Activated CD8-positive, alpha-beta T cell treated with anti-CD3 and anti-CD28 coated beads, Interleukin-2, amount 10 ng/mL, durations not matched to agents 7 days and 5 days (primary cell): ENCODE measurements at regions not wholly inside any gene's neighbourhood (a gene's known extent, or its start where the extent isn't known, plus 50 kb on each side); places are given as distances from the start of the nearest gene placed in this dataset.

Source experiments
- ATAC-seq: fragments of 150-1000 bp; cut with Tn5 transposase; one replicate; pipeline ENCODE4 v1.10.0; 2021; ENCODE audit warnings: moderate library complexity
- CTCF ChIA-PET: fragments of 350-600 bp; sonication (Branson Sonifier 250); formaldehyde crosslinking; loops from one replicate; lab custom pipeline; 2021; ENCODE audit warnings: antibody characterized with exemption; lab: Charles Lee
- POLR2A ChIA-PET: fragments of 350-600 bp; sonication (Branson Sonifier 250); formaldehyde crosslinking; loops from one replicate; lab custom pipeline; 2021; ENCODE audit warnings: antibody characterized with exemption; lab: Charles Lee
- DNase-seq: peaks from one replicate; pipeline ENCODE4 v3.0.0-alpha.2; 2020
- H3K27ac Mint-ChIP-seq: one replicate; pipeline ENCODE4 v1.8.0; 2021; ENCODE audit warnings: mild to moderate bottlenecking, mixed read lengths
- H3K27me3 Mint-ChIP-seq: one replicate; pipeline ENCODE4 v1.8.0; 2021; ENCODE audit warnings: low read depth, mixed read lengths
- H3K36me3 Mint-ChIP-seq: one replicate; pipeline ENCODE4 v1.8.0; 2021; ENCODE audit warnings: low read depth, mixed read lengths
- H3K4me1 Mint-ChIP-seq: one replicate; pipeline ENCODE4 v1.8.0; 2021; ENCODE audit warnings: low read depth, mixed read lengths
- H3K4me3 Mint-ChIP-seq: one replicate; pipeline ENCODE4 v1.8.0; 2021; ENCODE audit warnings: mild to moderate bottlenecking, mixed read lengths
- H3K9me3 Mint-ChIP-seq: one replicate; pipeline ENCODE4 v1.8.0; 2022; ENCODE audit warnings: mixed read lengths; ENCODE audit not compliant: insufficient read depth

GRCh38 chr12:124233846-124234640 lies 60.9 kb upstream of the RFLNA start:
- peaks cover 9% of the 10 kb centered on the region for H3K4me1 Mint-ChIP-seq
- CTCF ChIA-PET: no interaction called here
- no peaks in the 10 kb centered on the region for H3K9me3 Mint-ChIP-seq
- H3K27me3 Mint-ChIP-seq: peaks cover 5% of the 10 kb centered on the region
- no peaks in the 10 kb centered on the region for H3K36me3 Mint-ChIP-seq
- ATAC-seq: no peak
- POLR2A ChIA-PET: no interaction called here
- no peak for DNase-seq
- H3K4me3 Mint-ChIP-seq: no peak overlapping the region
- no peak overlapping the region for H3K27ac Mint-ChIP-seq

- no peaks in the 10 kb centered on the region for H3K4me1 Mint-ChIP-seq
- peaks cover 2% of the 10 kb centered on the region for H3K27me3 Mint-ChIP-seq
- no peak overlapping the region for H3K27ac Mint-ChIP-seq
- no peak for DNase-seq
- no peak for ATAC-seq
- POLR2A ChIA-PET: no interaction called here
- no peaks in the 10 kb centered on the region for H3K36me3 Mint-ChIP-seq
- CTCF ChIA-PET: no interaction called here
- H3K9me3 Mint-ChIP-seq: no peaks in the 10 kb centered on the region
- no peak overlapping the region for H3K4me3 Mint-ChIP-seq
Measured at GRCh38 chr12:124236625-124237031, 58.3 kb upstream of the RFLNA start.

- ChIA-PET CTCF (no interaction called here), POLR2A (no interaction called here)
- H3K27me3 Mint-ChIP-seq: peaks cover 3% of the 10 kb centered on the region
- H3K36me3 Mint-ChIP-seq: no peaks in the 10 kb centered on the region
- DNase-seq (no peak), ATAC-seq (no peak)
- H3K4me3 Mint-ChIP-seq: no peak overlapping the region
- H3K27ac Mint-ChIP-seq: no peak overlapping the region
- H3K9me3 Mint-ChIP-seq: no peaks in the 10 kb centered on the region
- no peaks in the 10 kb centered on the region for H3K4me1 Mint-ChIP-seq
Measured at GRCh38 chr12:124238886-124239285, 56.0 kb upstream of the RFLNA start.

- ChIA-PET POLR2A (no interaction called here), CTCF (no interaction called here)
- Mint-ChIP-seq H3K36me3 (no peaks in the 10 kb centered on the region), H3K27ac (no peak overlapping the region), H3K4me1 (no peaks in the 10 kb centered on the region), H3K9me3 (no peaks in the 10 kb centered on the region), H3K27me3 (peaks cover 6% of the 10 kb centered on the region), H3K4me3 (no peak overlapping the region)
- ATAC-seq (no peak), DNase-seq (no peak)
Measured at GRCh38 chr12:124240493-124240892, 54.4 kb upstream of the RFLNA start.

DNA sequence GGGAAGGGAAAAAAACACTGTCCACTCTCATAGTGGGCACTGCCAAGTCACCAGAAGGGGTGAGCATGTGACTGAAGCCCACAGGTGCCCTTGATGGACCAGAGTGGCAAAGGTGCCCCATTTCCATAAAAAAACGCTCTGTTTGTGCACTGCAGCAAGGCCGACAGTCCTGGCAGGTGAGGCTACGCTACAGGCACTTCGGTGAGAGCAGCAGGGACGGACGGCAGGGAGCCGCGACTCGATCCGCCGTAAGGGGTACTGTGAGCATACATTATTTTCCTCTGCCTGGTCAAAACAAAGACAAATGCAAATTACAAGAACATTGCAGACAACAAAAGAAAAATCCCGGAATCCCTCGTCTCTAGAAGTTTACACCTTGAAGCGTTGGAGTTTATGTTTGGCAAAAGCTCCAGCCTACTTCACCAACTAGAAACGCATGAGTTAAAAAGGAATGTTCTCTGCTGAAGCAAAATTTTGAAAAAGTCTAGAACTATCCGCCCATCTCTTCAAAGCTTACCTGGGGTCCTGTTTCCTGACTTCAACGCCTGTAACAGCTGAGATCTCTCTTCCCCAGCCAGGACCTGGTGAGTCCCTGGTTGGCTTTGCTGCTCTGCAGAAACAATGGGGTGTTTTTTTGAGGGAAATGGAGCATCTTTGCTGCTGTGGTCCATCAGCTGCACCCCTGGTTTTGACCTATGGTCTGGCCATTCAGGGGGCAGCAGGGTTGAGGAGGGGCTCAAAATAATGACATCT lies 52.9 kb upstream of the RFLNA start:
- CTCF ChIA-PET: no interaction called here
- Mint-ChIP-seq H3K4me1 (no peaks in the 10 kb centered on the region), H3K9me3 (no peaks in the 10 kb centered on the region), H3K4me3 (no peak overlapping the region), H3K36me3 (no peaks in the 10 kb centered on the region), H3K27me3 (peaks cover 10% of the 10 kb centered on the region), H3K27ac (no peak overlapping the region)
- ATAC-seq (no peak), DNase-seq (no peak)
- POLR2A ChIA-PET: no interaction called here

GRCh38 chr12:124242529-124243065 lies 52.3 kb upstream of the RFLNA start:
- POLR2A ChIA-PET: no interaction called here
- CTCF ChIA-PET: no interaction called here
- Mint-ChIP-seq H3K4me3 (no peak overlapping the region), H3K27ac (no peak overlapping the region), H3K9me3 (no peaks in the 10 kb centered on the region), H3K4me1 (no peaks in the 10 kb centered on the region), H3K27me3 (peaks cover 10% of the 10 kb centered on the region), H3K36me3 (no peaks in the 10 kb centered on the region)
- ATAC-seq (no peak), DNase-seq (no peak)

DNA sequence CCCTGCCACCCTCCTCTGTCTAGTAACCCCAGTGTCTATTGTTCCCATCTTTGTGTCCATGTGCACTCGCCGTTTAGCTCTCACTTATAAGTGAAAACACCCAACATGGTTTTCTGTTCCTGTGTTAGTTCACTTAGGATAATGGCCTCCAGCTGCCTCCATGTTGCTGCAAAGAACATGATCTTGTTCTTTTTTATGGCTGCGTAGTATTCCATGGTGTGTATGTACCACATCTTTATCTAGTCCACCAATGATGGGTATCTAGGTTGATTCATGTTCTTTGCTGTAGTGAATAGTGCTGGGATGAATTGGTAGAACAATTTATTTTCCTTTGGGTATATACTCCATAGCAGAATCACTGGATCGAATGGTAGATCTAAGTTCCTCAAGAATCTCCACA lies 51.0 kb upstream of the RFLNA start:
- Mint-ChIP-seq H3K27me3 (peaks cover 12% of the 10 kb centered on the region), H3K4me3 (no peak overlapping the region), H3K27ac (no peak overlapping the region), H3K36me3 (no peaks in the 10 kb centered on the region), H3K4me1 (no peaks in the 10 kb centered on the region), H3K9me3 (no peaks in the 10 kb centered on the region)
- DNase-seq (no peak), ATAC-seq (no peak)
- ChIA-PET POLR2A (no interaction called here), CTCF (no interaction called here)
